ENCODE measurements at regions not wholly inside any gene's neighbourhood (a gene's known extent, or its start where the extent isn't known, plus 50 kb on each side); places are given as distances from the start of the nearest gene placed in this dataset.

DNA sequence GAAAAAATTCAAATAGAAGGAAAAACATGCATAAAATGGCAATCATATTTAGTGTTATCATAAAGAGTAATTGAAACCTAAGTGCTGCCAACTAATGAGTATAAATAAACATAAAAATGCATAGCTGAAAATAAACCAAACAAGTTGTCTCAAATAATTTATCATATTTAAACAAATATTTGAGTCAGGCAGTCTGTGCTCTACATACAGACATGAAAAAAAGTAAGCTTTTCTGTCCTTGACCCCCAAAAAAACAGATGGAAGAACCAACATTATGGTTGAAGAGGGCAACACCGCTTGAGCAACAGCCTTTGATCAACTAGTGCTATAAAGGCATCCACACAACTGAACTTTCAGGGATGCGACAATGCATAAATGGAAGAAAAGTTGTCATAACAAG lies 735.1 kb upstream of the MIR17HG start:
- no peak for DNase-seq
- TF ChIP-seq GATA1 (IDR thresholded peaks at IDR 0.05; ENCODE audit: low read depth, low read length): no peak
- TF ChIP-seq POLR2A (IDR thresholded peaks at IDR 0.05; ENCODE audit: low read length): no peak

DNA sequence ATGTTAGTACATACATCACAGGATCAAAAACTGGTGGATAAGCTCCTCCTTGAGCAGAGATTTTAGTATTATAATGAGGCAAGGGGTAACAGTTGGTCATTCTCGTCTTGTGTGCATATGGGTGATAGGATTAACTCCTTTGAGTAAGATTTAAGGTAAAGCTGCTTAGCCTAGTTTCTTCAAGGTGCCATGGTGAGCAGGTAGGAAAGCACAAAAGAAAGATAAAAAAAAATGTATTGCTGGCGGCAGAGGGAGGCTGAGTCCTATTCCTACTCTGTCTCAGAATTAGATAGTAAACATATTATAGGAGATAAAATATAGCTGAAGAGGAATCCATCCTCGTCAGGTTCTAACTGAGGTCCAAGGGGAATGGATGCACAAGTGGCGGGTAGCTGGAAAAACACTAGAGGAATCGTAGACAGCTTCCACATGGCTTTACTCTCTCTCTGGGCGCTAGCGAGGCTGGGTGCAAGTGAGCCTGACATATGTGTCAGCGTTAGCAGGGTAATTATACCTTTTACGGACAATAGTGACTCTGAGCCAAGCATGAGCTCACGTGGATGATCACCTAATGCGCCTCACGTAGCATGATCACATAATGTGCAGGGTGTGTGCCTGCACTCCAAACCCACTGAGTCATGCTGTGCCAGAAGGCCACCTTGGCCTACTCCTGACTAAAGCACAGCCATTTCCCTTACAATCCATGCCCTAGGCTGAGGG lies 734.3 kb upstream of the MIR17HG start:
- DNase-seq: no peak
- TF ChIP-seq POLR2A (IDR thresholded peaks at IDR 0.05; ENCODE audit: low read length) (no peak), GATA1 (IDR thresholded peaks at IDR 0.05; ENCODE audit: low read depth, low read length) (no peak)

DNA sequence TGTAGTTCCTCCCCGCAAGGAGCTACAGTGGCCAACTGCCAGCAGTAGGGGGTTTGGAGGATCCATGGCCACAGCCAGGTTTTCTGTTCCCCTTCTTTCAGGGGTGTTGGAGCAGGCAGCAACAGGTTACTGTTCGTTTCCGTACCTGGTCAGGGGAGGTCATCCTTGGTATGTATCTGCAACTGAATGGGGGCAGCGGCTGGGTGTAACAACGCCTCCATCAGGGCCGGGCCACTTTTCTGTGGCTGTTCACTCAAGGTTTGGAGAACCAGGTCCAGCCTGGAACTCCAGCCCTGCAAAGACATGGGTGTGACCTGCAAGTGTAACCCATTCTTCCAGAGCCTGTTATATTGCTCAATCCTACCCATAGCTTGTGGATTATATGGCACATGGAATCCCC lies 732.3 kb upstream of the MIR17HG start:
- no peak for TF ChIP-seq GATA1 (IDR thresholded peaks at IDR 0.05; ENCODE audit: low read depth, low read length)
- TF ChIP-seq POLR2A (IDR thresholded peaks at IDR 0.05; ENCODE audit: low read length): no peak
- no peak for DNase-seq

DNA sequence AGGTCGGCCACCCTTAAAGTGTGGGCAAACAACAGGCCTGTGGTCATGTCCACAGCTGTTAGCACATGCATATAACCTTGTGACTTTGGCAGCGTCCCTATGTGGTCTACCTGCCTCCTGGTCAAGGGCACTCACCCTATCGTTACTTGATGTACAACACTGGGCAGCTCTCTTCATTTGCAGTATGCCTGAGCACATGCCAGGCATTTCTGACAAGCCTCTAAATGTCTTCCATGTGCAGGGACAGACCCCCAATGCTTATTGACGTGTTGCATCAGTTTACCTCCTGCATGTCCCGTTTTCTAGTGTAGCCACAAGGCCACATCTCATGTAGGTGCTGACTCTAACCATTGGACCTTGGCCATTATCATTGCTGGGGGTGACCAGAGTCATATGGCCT lies 731.7 kb upstream of the MIR17HG start:
- TF ChIP-seq GATA1 (IDR thresholded peaks at IDR 0.05; ENCODE audit: low read depth, low read length): no peak
- no peak for TF ChIP-seq POLR2A (IDR thresholded peaks at IDR 0.05; ENCODE audit: low read length)
- DNase-seq: no peak

DNA sequence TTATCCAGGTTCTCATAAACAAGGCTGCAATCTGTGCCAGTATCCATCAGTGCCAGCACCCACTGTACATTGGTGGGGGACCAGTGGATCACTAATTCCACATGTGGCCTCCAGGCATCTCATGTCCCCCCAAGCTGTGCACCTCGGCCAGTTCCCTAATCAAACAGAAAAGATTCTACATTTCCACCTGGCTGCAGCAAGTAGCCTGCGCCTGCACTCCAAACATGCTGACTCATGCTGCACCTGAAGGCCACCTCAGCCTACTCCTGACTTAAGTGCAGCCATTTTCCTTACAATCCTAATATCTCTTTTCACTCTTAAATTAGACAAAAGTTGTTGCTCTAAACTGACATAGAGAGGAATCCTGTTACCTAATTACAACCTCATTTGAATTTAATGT lies 729.4 kb upstream of the MIR17HG start:
- TF ChIP-seq POLR2A (IDR thresholded peaks at IDR 0.05; ENCODE audit: low read length) (no peak), GATA1 (IDR thresholded peaks at IDR 0.05; ENCODE audit: low read depth, low read length) (no peak)

DNA sequence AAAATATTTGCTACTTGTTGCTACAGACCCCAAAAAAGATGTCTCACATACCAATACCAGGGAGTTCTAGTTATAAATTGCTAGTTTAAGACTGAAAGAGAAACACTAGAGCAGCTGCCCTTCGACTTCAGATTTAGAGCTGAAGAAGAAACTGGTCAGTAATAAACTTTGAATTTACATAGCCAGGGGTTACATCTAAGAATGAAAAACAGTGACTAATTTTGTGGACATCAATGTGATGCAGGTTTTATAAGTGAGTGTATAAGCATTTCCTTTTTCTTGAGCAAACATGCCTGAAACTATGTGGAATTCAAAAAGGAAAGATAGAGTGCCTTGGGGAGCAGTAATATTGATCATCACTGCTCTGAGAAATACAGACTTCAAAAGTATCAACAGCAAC lies 724.9 kb upstream of the MIR17HG start:
- TF ChIP-seq POLR2A (IDR thresholded peaks at IDR 0.05; ENCODE audit: low read length): no peak
- TF ChIP-seq GATA1 (IDR thresholded peaks at IDR 0.05; ENCODE audit: low read depth, low read length): no peak
- no peak for DNase-seq

More for the DNA sequence above, 729.4 kb upstream of the MIR17HG start:
- DNase-seq: no peak

DNA sequence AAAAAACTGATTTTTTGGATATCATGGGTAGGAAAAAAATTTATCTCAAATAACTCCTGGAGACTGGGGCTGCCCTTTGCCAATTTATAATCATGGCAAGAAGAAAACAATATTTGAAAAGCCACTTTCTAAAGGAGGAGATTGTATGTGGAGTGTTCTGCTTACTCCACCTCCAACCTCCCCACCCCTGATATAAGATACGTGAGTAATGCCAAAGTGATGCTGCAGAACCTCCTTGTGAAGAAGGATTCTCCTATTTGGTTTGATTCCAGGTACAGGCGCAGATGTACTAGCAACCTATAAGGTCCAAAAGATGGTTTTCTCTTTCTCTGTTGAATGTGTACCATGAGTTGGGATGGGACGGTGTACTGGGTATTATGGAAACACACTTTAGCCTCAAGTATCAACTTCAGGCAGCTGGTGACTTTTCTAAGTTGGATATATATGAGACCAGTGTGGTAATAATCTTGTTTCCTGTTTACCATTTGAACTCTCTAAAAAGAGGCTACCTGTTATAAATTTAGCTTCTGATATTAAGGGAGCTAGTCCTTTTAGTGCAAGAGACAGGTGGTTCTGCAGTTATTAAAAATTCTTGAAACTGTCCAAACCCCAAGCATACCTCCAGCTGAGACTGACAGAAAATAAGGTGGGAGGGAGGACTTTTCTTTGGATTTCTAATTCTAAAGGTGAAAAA lies 724.0 kb upstream of the MIR17HG start:
- TF ChIP-seq GATA1 (IDR thresholded peaks at IDR 0.05; ENCODE audit: low read depth, low read length): no peak
- TF ChIP-seq POLR2A (IDR thresholded peaks at IDR 0.05; ENCODE audit: low read length): no peak
- no peak for DNase-seq

DNA sequence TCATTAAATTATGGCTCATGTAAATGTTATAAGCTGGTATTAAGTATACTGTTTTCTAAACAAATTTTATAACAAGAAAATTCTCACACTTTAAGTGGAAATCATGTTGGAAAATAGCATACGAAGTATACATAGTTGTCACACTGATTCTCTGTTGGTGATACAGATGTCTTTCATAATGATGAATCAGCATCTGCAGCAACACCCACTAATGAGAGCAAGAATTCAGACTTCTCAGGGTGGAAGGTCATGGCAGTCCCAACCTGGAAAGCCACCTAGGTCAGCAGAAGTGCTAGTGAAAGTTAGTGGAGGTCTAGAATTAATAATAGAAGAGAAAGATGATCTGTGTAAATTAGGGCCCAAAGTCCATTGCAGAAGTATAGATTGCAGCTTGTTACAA lies 719.7 kb upstream of the MIR17HG start:
- no peak for DNase-seq
- TF ChIP-seq GATA1 (IDR thresholded peaks at IDR 0.05; ENCODE audit: low read depth, low read length) (no peak), POLR2A (IDR thresholded peaks at IDR 0.05; ENCODE audit: low read length) (no peak)

DNA sequence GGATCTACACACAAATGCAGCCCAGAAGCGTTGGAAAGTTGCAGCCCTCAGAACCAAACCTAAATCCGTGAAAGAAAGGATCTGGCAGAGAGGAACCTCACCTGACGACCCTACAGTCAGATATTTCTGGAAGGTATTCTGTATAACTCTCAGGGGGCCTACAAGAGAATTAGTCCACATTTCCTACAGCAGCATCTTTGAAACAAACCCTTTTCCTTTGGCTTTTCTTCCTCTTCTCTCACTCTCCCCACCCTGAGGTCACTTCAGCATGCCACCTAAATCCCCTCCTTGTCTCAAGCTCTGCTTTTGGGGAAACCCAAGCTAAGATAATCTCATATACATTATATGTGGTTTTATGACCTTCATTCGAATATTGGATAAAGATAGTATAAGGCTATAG lies 719.0 kb upstream of the MIR17HG start:
- TF ChIP-seq GATA1 (IDR thresholded peaks at IDR 0.05; ENCODE audit: low read depth, low read length) (no peak), POLR2A (IDR thresholded peaks at IDR 0.05; ENCODE audit: low read length) (no peak)
- no peak for DNase-seq

DNA sequence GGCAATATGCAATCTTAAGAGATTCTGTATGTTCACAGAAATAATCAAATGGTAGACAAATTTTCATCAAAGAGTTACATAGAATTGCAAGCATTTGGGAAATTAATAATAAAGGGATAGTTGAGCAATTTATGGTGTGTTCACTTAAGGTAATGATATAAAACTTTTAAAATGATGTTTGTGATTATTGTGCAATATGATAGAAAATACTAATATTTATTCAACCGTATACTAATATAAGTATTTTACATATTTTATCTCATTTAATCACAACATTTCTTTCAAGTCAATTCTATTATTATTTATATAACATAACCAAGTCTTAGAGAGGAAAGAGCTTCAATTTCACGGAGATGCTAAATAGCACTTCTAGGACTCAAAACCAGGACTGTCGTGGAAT lies 716.8 kb upstream of the MIR17HG start:
- DNase-seq: no peak
- TF ChIP-seq GATA1 (IDR thresholded peaks at IDR 0.05; ENCODE audit: low read depth, low read length) (no peak), POLR2A (IDR thresholded peaks at IDR 0.05; ENCODE audit: low read length) (no peak)

DNA sequence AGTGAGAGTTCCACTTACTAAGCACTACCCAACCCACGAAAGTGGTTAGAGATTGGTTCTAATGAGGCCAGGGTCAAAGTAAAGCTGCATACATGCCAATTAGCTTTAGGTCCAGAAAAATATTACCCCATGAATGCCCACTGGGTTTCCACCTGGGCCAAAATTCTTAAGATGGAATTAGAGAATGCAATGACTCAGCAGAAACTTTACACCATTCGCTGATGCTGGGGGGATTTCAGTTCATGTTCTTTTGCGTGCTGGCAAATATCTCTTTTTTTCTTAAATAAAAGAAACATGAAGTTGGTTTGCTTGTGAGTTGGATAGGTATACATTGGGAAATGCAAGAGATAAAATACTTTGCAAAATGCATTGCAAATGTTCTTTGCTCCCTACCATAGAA lies 715.3 kb upstream of the MIR17HG start:
- TF ChIP-seq GATA1 (IDR thresholded peaks at IDR 0.05; ENCODE audit: low read depth, low read length) (no peak), POLR2A (IDR thresholded peaks at IDR 0.05; ENCODE audit: low read length) (no peak)
- DNase-seq: no peak

DNA sequence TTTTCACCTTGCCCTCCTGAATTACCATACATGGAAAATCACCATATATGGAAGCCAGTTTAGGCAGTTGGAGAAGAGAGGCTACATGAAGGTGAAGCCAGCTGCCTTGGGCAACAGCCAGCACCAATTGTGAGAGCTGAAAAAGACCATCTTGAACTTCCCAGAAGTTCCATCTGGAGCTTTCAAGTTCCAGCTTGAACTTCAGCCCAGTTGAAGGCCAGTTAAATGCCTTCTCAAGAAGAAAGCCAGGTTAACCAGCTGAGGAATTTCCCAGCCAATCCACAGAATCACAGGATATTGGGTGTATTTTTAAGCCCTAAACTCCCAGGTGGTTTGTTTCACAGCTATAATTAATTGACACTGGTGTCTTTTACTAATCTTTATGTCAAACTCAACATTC lies 713.6 kb upstream of the MIR17HG start:
- TF ChIP-seq POLR2A (IDR thresholded peaks at IDR 0.05; ENCODE audit: low read length) (no peak), GATA1 (IDR thresholded peaks at IDR 0.05; ENCODE audit: low read depth, low read length) (no peak)
- no peak for DNase-seq

DNA sequence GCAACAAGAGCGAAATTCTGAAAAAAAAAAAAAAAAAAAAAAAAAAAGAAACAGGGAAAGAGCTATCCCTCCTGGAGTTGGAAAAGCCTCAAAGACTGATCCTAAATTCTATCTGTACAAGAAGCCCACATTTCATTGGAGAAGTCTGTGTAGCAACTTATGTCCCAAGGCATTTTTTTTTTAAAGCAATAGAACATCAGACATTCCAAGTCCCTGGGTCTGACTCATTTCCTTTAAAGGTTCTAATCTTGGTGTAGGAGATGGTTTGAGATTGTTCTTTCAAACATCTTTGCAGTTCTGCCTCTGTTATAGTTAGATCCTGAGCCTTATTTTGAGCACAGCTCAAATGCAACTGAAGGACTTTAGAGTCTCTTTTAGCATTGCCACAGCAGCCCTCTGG lies 706.5 kb upstream of the MIR17HG start:
- no peak for TF ChIP-seq GATA1 (IDR thresholded peaks at IDR 0.05; ENCODE audit: low read depth, low read length)
- no peak for DNase-seq

DNA sequence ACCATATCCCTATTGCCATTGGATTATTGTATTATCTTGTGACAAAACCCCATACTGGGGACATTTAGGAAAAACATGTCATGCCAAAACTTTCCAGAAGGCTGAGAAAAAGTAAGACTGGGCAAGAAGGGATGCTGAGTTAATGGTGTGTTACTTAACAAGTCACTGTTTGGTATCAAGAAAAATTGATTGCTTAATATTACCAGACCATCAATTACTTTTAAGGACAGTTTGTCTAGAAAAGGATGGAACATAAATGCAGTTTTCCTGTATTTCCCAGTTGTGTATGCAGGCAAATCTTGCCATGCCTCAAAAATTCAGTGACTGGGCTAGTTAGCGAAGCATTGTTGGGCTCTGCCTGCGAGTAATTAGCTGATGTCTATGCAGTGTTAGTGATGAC lies 705.6 kb upstream of the MIR17HG start:
- TF ChIP-seq GATA1 (IDR thresholded peaks at IDR 0.05; ENCODE audit: low read depth, low read length) (no peak), POLR2A (IDR thresholded peaks at IDR 0.05; ENCODE audit: low read length) (no peak)
- DNase-seq: no peak

DNA sequence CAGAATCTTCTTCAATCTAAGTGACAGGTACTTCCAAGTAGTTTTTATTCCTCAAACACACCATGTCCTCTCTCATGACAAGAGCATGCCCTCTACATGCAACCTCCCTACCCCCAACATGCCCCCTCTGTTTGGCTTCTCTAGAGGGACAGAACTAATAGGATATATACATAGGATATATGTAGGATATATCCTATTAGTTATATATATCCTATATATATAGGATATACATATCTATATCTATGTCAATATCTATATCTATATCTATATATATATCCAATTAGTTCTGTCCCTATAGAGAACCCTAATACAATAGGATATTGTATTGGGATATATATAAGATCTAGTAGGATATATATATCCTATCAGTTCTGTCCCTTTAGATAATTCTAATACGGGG lies 701.9 kb upstream of the MIR17HG start:
- no peak for DNase-seq
- no peak for TF ChIP-seq GATA1 (IDR thresholded peaks at IDR 0.05; ENCODE audit: low read depth, low read length)
- no peak for TF ChIP-seq POLR2A (IDR thresholded peaks at IDR 0.05; ENCODE audit: low read length)

Measured in erythroblast (primary cell).